Caco-2 (cell line): ENCODE measurements at regions not wholly inside any gene's neighbourhood (a gene's known extent, or its start where the extent isn't known, plus 50 kb on each side); places are given as distances from the start of the nearest gene placed in this dataset.

Experiments used
- BruUV-seq: library from RNA; stranded (reverse); fragments of 400-500 nt; replicated peaks from 2 replicates; lab custom pipeline; 2021; lab: Mats Ljungman, UMichigan
- CTCF ChIA-PET: fragments of 300-600 bp; sonication (Branson Sonifier 250); formaldehyde crosslinking; loops from one replicate; lab custom pipeline; 2022; ENCODE audit warnings: antibody characterized with exemption; lab: Charles Lee
- POLR2A ChIA-PET: fragments of 300-600 bp; sonication (Branson Sonifier 250); formaldehyde crosslinking; loops from one replicate; lab custom pipeline; 2022; ENCODE audit warnings: antibody characterized with exemption; lab: Charles Lee
- DNase-seq, 2 experiments: peaks; one replicate each; pipeline versions ENCODE4 v3.0.0 to v3.0.0-alpha.2; 2020 to 2022
- H3K27me3 ChIP-seq: replicated peaks from 2 replicates; pipeline ENCODE4 v1.6.0; 2011; ENCODE audit warnings: low read length; ENCODE audit not compliant: control insufficient read depth, insufficient read depth
- H3K36me3 ChIP-seq: 2 replicates; pipeline ENCODE4 v1.5.1; 2011; ENCODE audit warnings: low read length; ENCODE audit not compliant: control insufficient read depth, insufficient read depth
- H3K4me1 ChIP-seq: fragments of 250-450 bp; sonication (Bioruptor Pico); 2 replicates; pipeline ENCODE4 v1.5.1; 2020; ENCODE audit warnings: mild to moderate bottlenecking
- H3K4me3 ChIP-seq: 2 replicates; pipeline ENCODE4 v1.5.1; 2011; ENCODE audit warnings: low read depth, mild to moderate bottlenecking, control low read depth, low read length
- H3K9me3 ChIP-seq: fragments of 250-450 bp; sonication (Bioruptor Pico); 2 replicates; pipeline ENCODE4 v1.5.1; 2020; ENCODE audit warnings: mild to moderate bottlenecking, moderate library complexity
- H3K27ac Mint-ChIP-seq: one replicate; pipeline ENCODE4 v1.8.0; 2022; ENCODE audit warnings: mixed read lengths; ENCODE audit not compliant: unreplicated experiment
- H3K27me3 Mint-ChIP-seq: one replicate; pipeline ENCODE4 v1.8.0; 2022; ENCODE audit warnings: mixed read lengths; ENCODE audit not compliant: insufficient read depth, unreplicated experiment
- H3K36me3 Mint-ChIP-seq: one replicate; pipeline ENCODE4 v1.8.0; 2022; ENCODE audit warnings: mild to moderate bottlenecking, mixed read lengths; ENCODE audit not compliant: insufficient read depth, unreplicated experiment
- H3K4me1 Mint-ChIP-seq: one replicate; pipeline ENCODE4 v1.8.0; 2022; ENCODE audit warnings: low read depth, mixed read lengths; ENCODE audit not compliant: unreplicated experiment
- H3K4me3 Mint-ChIP-seq: one replicate; pipeline ENCODE4 v1.8.0; 2022; ENCODE audit warnings: mild to moderate bottlenecking, moderate library complexity, mixed read lengths; ENCODE audit not compliant: unreplicated experiment
- H3K9me3 Mint-ChIP-seq: one replicate; pipeline ENCODE4 v1.8.0; 2022; ENCODE audit warnings: mixed read lengths; ENCODE audit not compliant: unreplicated experiment
- CTCF ChIP-seq, 2 experiments: fragments of 200-600 bp in 1 of 2; IDR thresholded peaks; 1 replicate in 1 of 2; 2 replicates in 1 of 2; pipeline versions ENCODE4 v1.5.1 to v1.8.0; 2011 to 2022; ENCODE audit warnings: antibody characterized with exemption in 1 of 2, control low read depth in 1 of 2, inconsistent platforms in 1 of 2, low read depth in 1 of 2, low read length in 1 of 2, mild to moderate bottlenecking in 1 of 2, moderate library complexity in 1 of 2; ENCODE audit not compliant: insufficient read depth in 1 of 2, severe bottlenecking in 1 of 2, unreplicated experiment in 1 of 2
- intact Hi-C: fragments of 100-400 bp; cut with micrococcal nuclease; formaldehyde crosslinking; loops from one replicate; pipeline ENCODE4 v1.10.0; 2022; ENCODE audit not compliant: unreplicated experiment

- no peak for TF ChIP-seq CTCF (IDR thresholded peaks at IDR 0.05; ENCODE audit: insufficient read depth in 1 of 2, low read depth in 1 of 2, low read length in 1 of 2, severe bottlenecking in 1 of 2, unreplicated experiment in 1 of 2)
- H3K36me3 ChIP-seq, result no peaks in the 10 kb centered on the region
- intact Hi-C loops, result no loop called here
- Mint-ChIP-seq H3K4me1 (no peaks in the 10 kb centered on the region), H3K27me3 (no peaks in the 10 kb centered on the region), H3K36me3 (no peaks in the 10 kb centered on the region), H3K4me3 (no peak overlapping the region), H3K9me3 (no peaks in the 10 kb centered on the region), H3K27ac (no peak overlapping the region)
- no TSS peak for BruUV-seq
- ChIA-PET POLR2A (no interaction called here), CTCF (no interaction called here)
- no peak for DNase-seq
- H3K27me3 ChIP-seq, result no peaks in the 10 kb centered on the region
- H3K4me1 ChIP-seq, result no peaks in the 10 kb centered on the region
- no peaks in the 10 kb centered on the region for H3K9me3 ChIP-seq
- H3K4me3 ChIP-seq, result no peak overlapping the region
Measured at GRCh38 chr12:82028772-82029171, 269.6 kb upstream of the PPFIA2 start.

- Histone ChIP-seq H3K9me3 (no peaks in the 10 kb centered on the region), H3K4me1 (no peaks in the 10 kb centered on the region), H3K27me3 (no peaks in the 10 kb centered on the region), H3K36me3 (no peaks in the 10 kb centered on the region), H3K4me3 (no peak overlapping the region)
- H3K4me1 Mint-ChIP-seq, result no peaks in the 10 kb centered on the region
- DNase-seq, result no peak
- no peaks in the 10 kb centered on the region for H3K27me3 Mint-ChIP-seq
- H3K4me3 Mint-ChIP-seq, result no peak overlapping the region
- intact Hi-C loops, result no loop called here
- ChIA-PET CTCF (no interaction called here), POLR2A (no interaction called here)
- H3K36me3 Mint-ChIP-seq, result no peaks in the 10 kb centered on the region
- H3K27ac Mint-ChIP-seq, result no peak overlapping the region
- no peaks in the 10 kb centered on the region for H3K9me3 Mint-ChIP-seq
- BruUV-seq, result no TSS peak
- no peak for TF ChIP-seq CTCF (IDR thresholded peaks at IDR 0.05; ENCODE audit: insufficient read depth in 1 of 2, low read depth in 1 of 2, low read length in 1 of 2, severe bottlenecking in 1 of 2, unreplicated experiment in 1 of 2)
Measured at GRCh38 chr12:82027612-82028011, 268.5 kb upstream of the PPFIA2 start.

GRCh38 chr12:82025462-82025861 lies 266.3 kb upstream of the PPFIA2 start:
- intact Hi-C loops, result no loop called here
- Mint-ChIP-seq H3K27me3 (no peaks in the 10 kb centered on the region), H3K4me3 (no peak overlapping the region), H3K27ac (no peak overlapping the region), H3K4me1 (no peaks in the 10 kb centered on the region), H3K36me3 (no peaks in the 10 kb centered on the region), H3K9me3 (no peaks in the 10 kb centered on the region)
- Histone ChIP-seq H3K4me1 (no peaks in the 10 kb centered on the region), H3K27me3 (no peaks in the 10 kb centered on the region), H3K9me3 (no peaks in the 10 kb centered on the region), H3K36me3 (no peaks in the 10 kb centered on the region), H3K4me3 (no peak overlapping the region)
- POLR2A ChIA-PET, result no interaction called here
- CTCF ChIA-PET, result no interaction called here
- no peak for TF ChIP-seq CTCF (IDR thresholded peaks at IDR 0.05; ENCODE audit: insufficient read depth in 1 of 2, low read depth in 1 of 2, low read length in 1 of 2, severe bottlenecking in 1 of 2, unreplicated experiment in 1 of 2)
- no TSS peak for BruUV-seq
- no peak for DNase-seq
